Left forelimb (tissue), 1 donor: ENCODE measurements at regions not wholly inside any gene's neighbourhood (a gene's known extent, or its start where the extent isn't known, plus 50 kb on each side); places are given as distances from the start of the nearest gene placed in this dataset.

Experiments used
- DNase-seq: peaks from one replicate; pipeline ENCODE4 v3.0.0-alpha.2; 2018; ENCODE audit warnings: low spot score

GRCh38 chr3:117557464-117558090 is 848.0 kb downstream of the TUSC7 start:
- DNase-seq, result no peak

- DNase-seq, result no peak
Observed at GRCh38 chr3:117558681-117559080, 849.1 kb downstream of the TUSC7 start.

- DNase-seq, result no peak
Observed at GRCh38 chr3:117562000-117562399, 852.4 kb downstream of the TUSC7 start.

GRCh38 chr3:117563063-117563462 is 853.5 kb downstream of the TUSC7 start:
- no peak for DNase-seq

- DNase-seq, result no peak
Observed at GRCh38 chr3:117565777-117566176, 856.2 kb downstream of the TUSC7 start.

GRCh38 chr3:117566926-117567325 is 857.3 kb downstream of the TUSC7 start:
- DNase-seq, result no peak

- no peak for DNase-seq
Observed at GRCh38 chr3:117567382-117567781, 857.8 kb downstream of the TUSC7 start.

GRCh38 chr3:117567906-117568305 is 858.3 kb downstream of the TUSC7 start:
- no peak for DNase-seq

- DNase-seq, result no peak
Observed at GRCh38 chr3:117572786-117573185, 863.2 kb downstream of the TUSC7 start.

- DNase-seq, result no peak
Observed at GRCh38 chr3:117580806-117581205, 871.2 kb downstream of the TUSC7 start.

GRCh38 chr3:117586161-117586560 is 876.6 kb downstream of the TUSC7 start:
- DNase-seq, result no peak

- no peak for DNase-seq
Observed at GRCh38 chr3:117587416-117587815, 877.8 kb downstream of the TUSC7 start.

- DNase-seq, result no peak
Observed at GRCh38 chr3:117589454-117589853, 879.9 kb downstream of the TUSC7 start.

GRCh38 chr3:117595615-117596014 is 886.0 kb downstream of the TUSC7 start:
- DNase-seq, result no peak

- DNase-seq, result no peak
Observed at GRCh38 chr3:117596503-117596902, 886.9 kb downstream of the TUSC7 start.

- DNase-seq, result no peak
Observed at GRCh38 chr3:117597865-117598264, 888.3 kb downstream of the TUSC7 start.

GRCh38 chr3:117600112-117600511 is 890.5 kb downstream of the TUSC7 start:
- DNase-seq, result no peak

GRCh38 chr3:117600666-117601065 is 891.1 kb downstream of the TUSC7 start:
- no peak for DNase-seq

- no peak for DNase-seq
Observed at GRCh38 chr3:117602058-117602644, 892.6 kb downstream of the TUSC7 start.

- no peak for DNase-seq
Observed at GRCh38 chr3:117603097-117603496, 893.5 kb downstream of the TUSC7 start.

GRCh38 chr3:117606866-117607265 is 897.3 kb downstream of the TUSC7 start:
- DNase-seq, result no peak

- no peak for DNase-seq
Observed at GRCh38 chr3:117609330-117609729, 899.8 kb downstream of the TUSC7 start.

- DNase-seq, result no peak
Observed at GRCh38 chr3:117610156-117610555, 900.6 kb downstream of the TUSC7 start.

- no peak for DNase-seq
Observed at GRCh38 chr3:117611211-117611610, 901.6 kb downstream of the TUSC7 start.
